H1 (cell line): ENCODE measurements at regions not wholly inside any gene's neighbourhood (a gene's known extent, or its start where the extent isn't known, plus 50 kb on each side); places are given as distances from the start of the nearest gene placed in this dataset.

Source experiments
- ASH2L ChIP-seq: fragments of 200-600, 300-600 bp; sonication (generic); IDR thresholded peaks from one replicate; pipeline ENCODE4 v1.7.1; 2017; ENCODE audit warnings: low read length
- CHD1 ChIP-seq: IDR thresholded peaks from 2 replicates; pipeline ENCODE4 v1.6.1; 2012; ENCODE audit warnings: low read depth, low read length, improper control_type of control experiment
- EP300 ChIP-seq, 2 experiments: IDR thresholded peaks; 1 replicate in 1 of 2; 2 replicates in 1 of 2; pipeline ENCODE4 v1.6.1; 2011 to 2012; ENCODE audit warnings: low read depth in 2 of 2, low read length in 2 of 2, mild to moderate bottlenecking in 2 of 2, borderline replicate concordance in 1 of 2, inconsistent platforms in 1 of 2, moderate library complexity in 1 of 2
- GTF2F1 ChIP-seq: IDR thresholded peaks from 2 replicates; pipeline ENCODE4 v1.6.1; 2012; ENCODE audit warnings: low read depth, low read length, improper control_type of control experiment, borderline replicate concordance
- JUN ChIP-seq: IDR thresholded peaks from 2 replicates; pipeline ENCODE4 v1.6.1; 2011; ENCODE audit warnings: low read depth, mild to moderate bottlenecking, improper control_type of control experiment, low read length
- SRF ChIP-seq: IDR thresholded peaks from 2 replicates; pipeline ENCODE4 v1.6.1; 2011; ENCODE audit warnings: mild to moderate bottlenecking, low read depth, low read length, moderate library complexity
- TF ChIP-seq, protein P1 (sequence below): IDR thresholded peaks from 2 replicates; pipeline ENCODE4 v1.6.1; 2012; ENCODE audit warnings: inconsistent platforms

- TF ChIP-seq, protein P1, sequence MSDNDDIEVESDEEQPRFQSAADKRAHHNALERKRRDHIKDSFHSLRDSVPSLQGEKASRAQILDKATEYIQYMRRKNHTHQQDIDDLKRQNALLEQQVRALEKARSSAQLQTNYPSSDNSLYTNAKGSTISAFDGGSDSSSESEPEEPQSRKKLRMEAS = no peak
- no peak for TF ChIP-seq GTF2F1
- no peak for TF ChIP-seq SRF
- TF ChIP-seq CHD1 = no peak
- TF ChIP-seq JUN = no peak
- no peak for TF ChIP-seq ASH2L
- no peak for TF ChIP-seq EP300 (IDR thresholded peaks at IDR 0.05; ENCODE audit: borderline replicate concordance in 1 of 2, low read depth in 2 of 2, low read length in 2 of 2)
Measured at GRCh38 chr18:78232196-78232595, 747.4 kb upstream of the SALL3 start (continued).
